Smooth muscle cell (in vitro differentiated cells): ENCODE measurements at regions not wholly inside any gene's neighbourhood (a gene's known extent, or its start where the extent isn't known, plus 50 kb on each side); places are given as distances from the start of the nearest gene placed in this dataset.

Experiments
- DNase-seq: peaks from one replicate; lab custom pipeline; 2025; ENCODE audit not compliant: unreplicated experiment; lab: John Stamatoyannopoulos, UW
- H2AFZ ChIP-seq: fragments of 200-600 bp; sonication (generic); 2 replicates; pipeline ENCODE4 v1.6.0; 2016; ENCODE audit warnings: antibody characterized with exemption, low read depth, mild to moderate bottlenecking
- H3F3A ChIP-seq: fragments of 200-600 bp; sonication (generic); 2 replicates; pipeline ENCODE4 v1.6.0; 2017; ENCODE audit warnings: antibody characterized with exemption, low read depth
- H3K27ac ChIP-seq: fragments of 200-600 bp; sonication (generic); 2 replicates; pipeline ENCODE4 v1.5.1; 2016; ENCODE audit warnings: low read depth, mild to moderate bottlenecking
- H3K27me3 ChIP-seq: fragments of 200-600 bp; sonication (generic); 2 replicates; pipeline ENCODE4 v1.6.1; 2016; ENCODE audit warnings: low read depth, mild to moderate bottlenecking
- H3K36me3 ChIP-seq: fragments of 200-600 bp; sonication (generic); 2 replicates; pipeline ENCODE4 v1.5.1; 2016; ENCODE audit warnings: low read depth
- H3K4me1 ChIP-seq: fragments of 200-600 bp; sonication (generic); 2 replicates; pipeline ENCODE4 v1.5.1; 2016; ENCODE audit warnings: low read depth
- H3K4me2 ChIP-seq: fragments of 200-600 bp; sonication (generic); 2 replicates; pipeline ENCODE4 v1.6.0; 2016; ENCODE audit warnings: mild to moderate bottlenecking
- H3K4me3 ChIP-seq: fragments of 200-600 bp; sonication (generic); 2 replicates; pipeline ENCODE4 v1.5.1; 2016; ENCODE audit warnings: mild to moderate bottlenecking
- H3K79me2 ChIP-seq: fragments of 200-600 bp; sonication (generic); 2 replicates; pipeline ENCODE4 v1.6.0; 2016; ENCODE audit warnings: low read depth, mild to moderate bottlenecking
- H3K9ac ChIP-seq: fragments of 200-600 bp; sonication (generic); 2 replicates; pipeline ENCODE4 v1.6.0; 2016; ENCODE audit warnings: low read depth
- H3K9me3 ChIP-seq: fragments of 200-600 bp; sonication (generic); replicated peaks from 2 replicates; pipeline ENCODE4 v1.5.1; 2016; ENCODE audit warnings: low read depth
- H4K20me1 ChIP-seq: fragments of 200-600 bp; sonication (generic); 2 replicates; pipeline ENCODE4 v1.6.0; 2016; ENCODE audit warnings: low read depth
- WGBS: methylation state at CpG from one replicate; pipeline ENCODE4 v1.1.7; 2016; ENCODE audit warnings: low lambda C conversion rate; 5-methylcytosine and 5-hydroxymethylcytosine counted together
- TF ChIP-seq, protein P1 (sequence below): fragments of 200-600 bp; sonication (generic); IDR thresholded peaks from 2 replicates; pipeline ENCODE4 v1.5.1; 2017; ENCODE audit warnings: borderline replicate concordance, mild to moderate bottlenecking, antibody characterized with exemption; ENCODE audit not compliant: insufficient read depth, poor library complexity, severe bottlenecking

GRCh38 chr10:52662256-52662655, 110.3 kb downstream of the MBL2 start:
- Histone ChIP-seq H3K4me3 (no peak overlapping the region), H3K27ac (no peak overlapping the region), H2AFZ (peak overlapping the region; percentile 52), H3K9me3 (no peaks in the 10 kb centered on the region), H3K36me3 (peaks cover 5% of the 10 kb centered on the region), H3K4me1 (no peaks in the 10 kb centered on the region), H3K27me3 (no peaks in the 10 kb centered on the region), H3K9ac (no peak overlapping the region), H3F3A (no peaks in the 10 kb centered on the region), H3K4me2 (no peak overlapping the region), H3K79me2 (no peaks in the 10 kb centered on the region), H4K20me1 (no peaks in the 10 kb centered on the region)
- WGBS = 51% methylated on average over 1 of the region's 1 CpG
- TF ChIP-seq, protein P1, sequence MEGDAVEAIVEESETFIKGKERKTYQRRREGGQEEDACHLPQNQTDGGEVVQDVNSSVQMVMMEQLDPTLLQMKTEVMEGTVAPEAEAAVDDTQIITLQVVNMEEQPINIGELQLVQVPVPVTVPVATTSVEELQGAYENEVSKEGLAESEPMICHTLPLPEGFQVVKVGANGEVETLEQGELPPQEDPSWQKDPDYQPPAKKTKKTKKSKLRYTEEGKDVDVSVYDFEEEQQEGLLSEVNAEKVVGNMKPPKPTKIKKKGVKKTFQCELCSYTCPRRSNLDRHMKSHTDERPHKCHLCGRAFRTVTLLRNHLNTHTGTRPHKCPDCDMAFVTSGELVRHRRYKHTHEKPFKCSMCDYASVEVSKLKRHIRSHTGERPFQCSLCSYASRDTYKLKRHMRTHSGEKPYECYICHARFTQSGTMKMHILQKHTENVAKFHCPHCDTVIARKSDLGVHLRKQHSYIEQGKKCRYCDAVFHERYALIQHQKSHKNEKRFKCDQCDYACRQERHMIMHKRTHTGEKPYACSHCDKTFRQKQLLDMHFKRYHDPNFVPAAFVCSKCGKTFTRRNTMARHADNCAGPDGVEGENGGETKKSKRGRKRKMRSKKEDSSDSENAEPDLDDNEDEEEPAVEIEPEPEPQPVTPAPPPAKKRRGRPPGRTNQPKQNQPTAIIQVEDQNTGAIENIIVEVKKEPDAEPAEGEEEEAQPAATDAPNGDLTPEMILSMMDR = no peak
- DNase-seq = no peak

DNA sequence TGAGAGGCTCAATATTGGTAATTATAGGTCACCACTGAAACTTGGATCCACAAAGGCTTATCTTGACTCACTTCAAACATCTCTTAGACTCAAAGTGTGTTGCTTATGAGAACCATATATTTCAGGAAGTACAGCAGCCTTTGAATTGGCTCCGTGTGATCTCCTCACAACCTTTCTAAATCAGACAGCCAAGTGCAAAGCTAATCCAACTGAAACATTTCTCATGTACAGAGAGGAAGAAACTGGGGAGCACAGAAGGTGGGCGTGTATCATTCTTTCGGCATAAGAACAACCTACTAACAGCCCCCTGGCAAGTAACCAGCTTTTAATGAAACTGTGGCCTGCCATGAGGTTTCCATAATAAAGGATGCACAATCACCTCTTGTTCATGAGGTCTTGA, 109.4 kb downstream of the MBL2 start:
- H3K36me3 ChIP-seq = peaks cover 5% of the 10 kb centered on the region
- H3K27ac ChIP-seq = no peak overlapping the region
- H4K20me1 ChIP-seq = no peaks in the 10 kb centered on the region
- H3F3A ChIP-seq = no peaks in the 10 kb centered on the region
- H3K9me3 ChIP-seq = no peaks in the 10 kb centered on the region
- H3K9ac ChIP-seq = no peak overlapping the region
- H3K4me3 ChIP-seq = no peak overlapping the region
- no peaks in the 10 kb centered on the region for H3K27me3 ChIP-seq
- DNase-seq = no peak
- no peak overlapping the region for H2AFZ ChIP-seq
- no peak overlapping the region for H3K4me2 ChIP-seq
- TF ChIP-seq, protein P1 = no peak
- no peaks in the 10 kb centered on the region for H3K79me2 ChIP-seq
- 89% methylated on average over 3 of the region's 3 CpGs for WGBS
- H3K4me1 ChIP-seq = no peaks in the 10 kb centered on the region

DNA sequence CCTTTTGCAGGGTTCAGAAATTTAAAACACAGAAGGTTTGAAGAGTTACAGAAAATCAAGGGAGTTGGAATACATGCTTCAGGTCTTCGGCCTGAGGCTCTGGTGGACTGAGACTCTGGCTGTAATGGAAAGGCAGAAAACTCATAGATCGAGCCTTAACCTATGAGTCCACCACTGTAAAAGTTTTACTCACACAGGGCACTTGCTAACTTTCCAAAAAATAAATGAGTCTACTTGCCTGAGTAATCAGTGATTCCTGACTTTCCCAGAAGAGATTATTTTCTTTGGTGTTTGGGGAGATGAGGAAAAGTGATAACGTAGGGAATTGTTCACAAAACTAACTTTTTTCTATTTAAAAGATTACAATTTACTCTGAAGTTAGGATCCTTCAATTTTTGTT, 108.0 kb downstream of the MBL2 start:
- H3K4me3 ChIP-seq = no peak overlapping the region
- no peak overlapping the region for H3K9ac ChIP-seq
- H2AFZ ChIP-seq = no peak overlapping the region
- peaks cover 5% of the 10 kb centered on the region for H3K36me3 ChIP-seq
- no peaks in the 10 kb centered on the region for H3F3A ChIP-seq
- DNase-seq = no peak
- H4K20me1 ChIP-seq = no peaks in the 10 kb centered on the region
- H3K9me3 ChIP-seq = no peaks in the 10 kb centered on the region
- H3K27me3 ChIP-seq = no peaks in the 10 kb centered on the region
- no peaks in the 10 kb centered on the region for H3K79me2 ChIP-seq
- no peak overlapping the region for H3K4me2 ChIP-seq
- H3K4me1 ChIP-seq = no peaks in the 10 kb centered on the region
- TF ChIP-seq, protein P1 = no peak
- 92% methylated on average over 3 of the region's 3 CpGs for WGBS
- H3K27ac ChIP-seq = no peak overlapping the region

GRCh38 chr10:52665821-52666220, 106.8 kb downstream of the MBL2 start:
- 96% methylated on average over 1 of the region's 1 CpG for WGBS
- Histone ChIP-seq H3K36me3 (peaks cover 5% of the 10 kb centered on the region), H3F3A (no peaks in the 10 kb centered on the region), H3K9me3 (no peaks in the 10 kb centered on the region), H3K4me1 (no peaks in the 10 kb centered on the region), H3K79me2 (no peaks in the 10 kb centered on the region), H3K4me2 (no peak overlapping the region), H2AFZ (no peak overlapping the region), H3K27ac (no peak overlapping the region), H3K27me3 (no peaks in the 10 kb centered on the region), H4K20me1 (no peaks in the 10 kb centered on the region), H3K4me3 (no peak overlapping the region), H3K9ac (no peak overlapping the region)
- no peak for DNase-seq
- TF ChIP-seq, protein P1 = no peak
